Fibroblast of lung (primary cell): ENCODE measurements at regions not wholly inside any gene's neighbourhood (a gene's known extent, or its start where the extent isn't known, plus 50 kb on each side); places are given as distances from the start of the nearest gene placed in this dataset.

Experiments
- EZH2 ChIP-seq: IDR thresholded peaks from 2 replicates; pipeline ENCODE4 v1.5.1; 2012; ENCODE audit warnings: low read length, control low read depth, mild to moderate bottlenecking; ENCODE audit errors: missing control alignments
- TF ChIP-seq, protein P1 (sequence below), 2 donors: IDR thresholded peaks in 1 of 2; conservative IDR thresholded peaks in 1 of 2; 1 replicate in 1 of 2; 2 replicates in 1 of 2; pipeline ENCODE4 v1.5.1; 2011 to 2012; ENCODE audit warnings: low read length in 2 of 2, control low read depth in 1 of 2, inconsistent platforms in 1 of 2, low read depth in 1 of 2, mild to moderate bottlenecking in 1 of 2

DNA sequence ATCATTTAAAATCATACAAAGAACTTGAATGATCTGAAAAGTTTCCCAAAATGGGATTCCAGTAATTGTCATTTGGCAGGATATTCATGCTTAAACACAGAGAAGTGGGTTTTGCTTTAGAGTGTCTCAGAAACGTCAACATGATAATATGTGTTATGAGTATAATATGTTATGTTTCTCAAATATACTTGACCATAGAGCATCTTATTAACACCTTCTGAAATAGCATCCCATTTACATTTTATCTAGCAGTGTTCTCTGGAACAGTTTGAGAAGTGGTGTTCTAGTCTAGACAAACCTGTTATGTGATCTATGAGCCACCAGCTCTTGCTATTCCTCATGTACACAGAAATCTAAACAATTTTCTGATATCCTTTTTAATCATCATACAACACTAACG lies 588.8 kb upstream of the PBX1 start:
- TF ChIP-seq, protein P1, sequence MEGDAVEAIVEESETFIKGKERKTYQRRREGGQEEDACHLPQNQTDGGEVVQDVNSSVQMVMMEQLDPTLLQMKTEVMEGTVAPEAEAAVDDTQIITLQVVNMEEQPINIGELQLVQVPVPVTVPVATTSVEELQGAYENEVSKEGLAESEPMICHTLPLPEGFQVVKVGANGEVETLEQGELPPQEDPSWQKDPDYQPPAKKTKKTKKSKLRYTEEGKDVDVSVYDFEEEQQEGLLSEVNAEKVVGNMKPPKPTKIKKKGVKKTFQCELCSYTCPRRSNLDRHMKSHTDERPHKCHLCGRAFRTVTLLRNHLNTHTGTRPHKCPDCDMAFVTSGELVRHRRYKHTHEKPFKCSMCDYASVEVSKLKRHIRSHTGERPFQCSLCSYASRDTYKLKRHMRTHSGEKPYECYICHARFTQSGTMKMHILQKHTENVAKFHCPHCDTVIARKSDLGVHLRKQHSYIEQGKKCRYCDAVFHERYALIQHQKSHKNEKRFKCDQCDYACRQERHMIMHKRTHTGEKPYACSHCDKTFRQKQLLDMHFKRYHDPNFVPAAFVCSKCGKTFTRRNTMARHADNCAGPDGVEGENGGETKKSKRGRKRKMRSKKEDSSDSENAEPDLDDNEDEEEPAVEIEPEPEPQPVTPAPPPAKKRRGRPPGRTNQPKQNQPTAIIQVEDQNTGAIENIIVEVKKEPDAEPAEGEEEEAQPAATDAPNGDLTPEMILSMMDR (conservative IDR thresholded peaks at IDR 0.05 in 1 of 2, IDR thresholded peaks at IDR 0.05 in 1 of 2; ENCODE audit: low read depth in 1 of 2, low read length in 2 of 2), result no peak
- TF ChIP-seq EZH2, result no peak
